ENCODE measurements at regions not wholly inside any gene's neighbourhood (a gene's known extent, or its start where the extent isn't known, plus 50 kb on each side); places are given as distances from the start of the nearest gene placed in this dataset.

DNA sequence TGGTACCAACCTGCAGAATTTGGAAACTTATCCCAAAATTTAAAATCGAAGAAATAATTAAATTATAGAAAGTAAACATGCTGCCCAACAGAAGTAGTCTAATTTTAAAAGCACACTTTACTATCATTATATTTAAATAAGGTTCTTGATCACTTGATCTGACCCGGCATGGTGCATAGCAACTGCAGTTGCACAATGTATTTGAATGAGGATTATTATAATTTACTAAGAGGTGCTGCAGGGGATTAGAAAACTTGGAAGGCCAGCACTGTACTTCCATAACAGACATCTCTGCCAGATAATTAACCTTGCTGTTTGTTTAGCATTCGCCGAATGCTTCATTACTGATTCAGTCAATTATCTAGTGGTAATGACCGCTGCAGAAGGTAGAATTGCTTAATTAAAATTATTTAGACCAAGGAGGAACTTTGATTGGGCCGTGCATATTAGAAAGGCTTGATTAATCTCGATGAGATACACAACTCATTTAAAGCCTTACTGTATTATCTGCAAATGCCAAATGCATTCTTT, 971.6 kb downstream of the ZPLD1 start:
- Histone ChIP-seq H4K20me1 (ENCODE audit: control insufficient read depth, insufficient read depth) (no peaks in the 10 kb centered on the region), H3K27ac (ENCODE audit: control insufficient read depth, insufficient read depth) (no peak overlapping the region), H2AFZ (ENCODE audit: control insufficient read depth, low read depth, low read length) (no peak overlapping the region), H3K9ac (ENCODE audit: control insufficient read depth, insufficient read depth, low read length) (no peak overlapping the region), H3K9me3 (replicated peaks; ENCODE audit: control insufficient read depth, insufficient read depth, low read length) (no peaks in the 10 kb centered on the region), H3K4me2 (ENCODE audit: control insufficient read depth, insufficient read depth) (no peak overlapping the region), H3K4me3 (no peak overlapping the region), H3K36me3 (ENCODE audit: control insufficient read depth in 2 of 2, insufficient read depth in 2 of 2, low read length in 1 of 2) (no peaks in the 10 kb centered on the region), H3K27me3 (replicated peaks in 1 of 2; ENCODE audit: control insufficient read depth in 2 of 2, insufficient read depth in 2 of 2, low read length in 1 of 2) (no peaks in the 10 kb centered on the region), H3K4me1 (ENCODE audit: control insufficient read depth, insufficient read depth, low read length) (no peaks in the 10 kb centered on the region), H3K79me2 (ENCODE audit: control insufficient read depth, insufficient read depth, low read length) (no peaks in the 10 kb centered on the region)
- in situ Hi-C loops (cut with MboI), result no loop called here
- intact Hi-C loops (cut with micrococcal nuclease; ENCODE audit: unreplicated experiment), result no loop called here
- ChIA-PET POLR2A (no interaction called here), SMC1A (ENCODE audit: uncharacterized antibody, unreplicated experiment) (no interaction called here), CTCF (interaction anchor here (0.8 kb wide), 1 partner anchor 734 kb away, joined by 3 read pairs; no protein-coding TSS in a partner anchor), RAD21 (ENCODE audit: unreplicated experiment) (no interaction called here)
- TF ChIP-seq ZNF622 (IDR thresholded peaks at IDR 0.05) (no peak), SUPT20H (IDR thresholded peaks at IDR 0.05; ENCODE audit: borderline replicate concordance, control insufficient read depth, low read depth, low read length) (no peak), IRF4 (IDR thresholded peaks at IDR 0.05; ENCODE audit: low read depth, low read length) (no peak), SRF (IDR thresholded peaks at IDR 0.05; ENCODE audit: low read depth in 2 of 2, low read length in 2 of 2) (no peak), NR2C2 (IDR thresholded peaks at IDR 0.05; ENCODE audit: borderline replicate concordance, control insufficient read depth, insufficient read length, low read depth) (no peak), RUNX3 (IDR thresholded peaks at IDR 0.05; ENCODE audit: low read length) (no peak), IKZF1 (conservative IDR thresholded peaks at IDR 0.05) (no peak), RELA (IDR thresholded peaks at IDR 0.05; ENCODE audit: borderline replicate concordance, partially characterized antibody) (no peak), CBX3 (IDR thresholded peaks at IDR 0.05; ENCODE audit: borderline replicate concordance, low read depth) (no peak), WRNIP1 (IDR thresholded peaks at IDR 0.05; ENCODE audit: borderline replicate concordance, low read depth, low read length) (no peak), SREBF1 (IDR thresholded peaks at IDR 0.05; ENCODE audit: low read length) (no peak), PML (IDR thresholded peaks at IDR 0.05; ENCODE audit: low read length) (no peak), YY1 (IDR thresholded peaks at IDR 0.05; ENCODE audit: low read depth, low read length) (no peak), CBFB (IDR thresholded peaks at IDR 0.05; ENCODE audit: low read depth) (no peak), FOXM1 (IDR thresholded peaks at IDR 0.05; ENCODE audit: low read depth, low read length) (no peak), CHD2 (IDR thresholded peaks at IDR 0.05; ENCODE audit: borderline replicate concordance, low read depth, low read length) (no peak)
- TF ChIP-seq, protein P1, sequence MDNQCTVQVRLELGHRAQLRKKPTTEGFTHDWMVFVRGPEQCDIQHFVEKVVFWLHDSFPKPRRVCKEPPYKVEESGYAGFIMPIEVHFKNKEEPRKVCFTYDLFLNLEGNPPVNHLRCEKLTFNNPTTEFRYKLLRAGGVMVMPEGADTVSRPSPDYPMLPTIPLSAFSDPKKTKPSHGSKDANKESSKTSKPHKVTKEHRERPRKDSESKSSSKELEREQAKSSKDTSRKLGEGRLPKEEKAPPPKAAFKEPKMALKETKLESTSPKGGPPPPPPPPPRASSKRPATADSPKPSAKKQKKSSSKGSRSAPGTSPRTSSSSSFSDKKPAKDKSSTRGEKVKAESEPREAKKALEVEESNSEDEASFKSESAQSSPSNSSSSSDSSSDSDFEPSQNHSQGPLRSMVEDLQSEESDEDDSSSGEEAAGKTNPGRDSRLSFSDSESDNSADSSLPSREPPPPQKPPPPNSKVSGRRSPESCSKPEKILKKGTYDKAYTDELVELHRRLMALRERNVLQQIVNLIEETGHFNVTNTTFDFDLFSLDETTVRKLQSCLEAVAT (IDR thresholded peaks at IDR 0.05), result no peak
- TF ChIP-seq, protein P2, sequence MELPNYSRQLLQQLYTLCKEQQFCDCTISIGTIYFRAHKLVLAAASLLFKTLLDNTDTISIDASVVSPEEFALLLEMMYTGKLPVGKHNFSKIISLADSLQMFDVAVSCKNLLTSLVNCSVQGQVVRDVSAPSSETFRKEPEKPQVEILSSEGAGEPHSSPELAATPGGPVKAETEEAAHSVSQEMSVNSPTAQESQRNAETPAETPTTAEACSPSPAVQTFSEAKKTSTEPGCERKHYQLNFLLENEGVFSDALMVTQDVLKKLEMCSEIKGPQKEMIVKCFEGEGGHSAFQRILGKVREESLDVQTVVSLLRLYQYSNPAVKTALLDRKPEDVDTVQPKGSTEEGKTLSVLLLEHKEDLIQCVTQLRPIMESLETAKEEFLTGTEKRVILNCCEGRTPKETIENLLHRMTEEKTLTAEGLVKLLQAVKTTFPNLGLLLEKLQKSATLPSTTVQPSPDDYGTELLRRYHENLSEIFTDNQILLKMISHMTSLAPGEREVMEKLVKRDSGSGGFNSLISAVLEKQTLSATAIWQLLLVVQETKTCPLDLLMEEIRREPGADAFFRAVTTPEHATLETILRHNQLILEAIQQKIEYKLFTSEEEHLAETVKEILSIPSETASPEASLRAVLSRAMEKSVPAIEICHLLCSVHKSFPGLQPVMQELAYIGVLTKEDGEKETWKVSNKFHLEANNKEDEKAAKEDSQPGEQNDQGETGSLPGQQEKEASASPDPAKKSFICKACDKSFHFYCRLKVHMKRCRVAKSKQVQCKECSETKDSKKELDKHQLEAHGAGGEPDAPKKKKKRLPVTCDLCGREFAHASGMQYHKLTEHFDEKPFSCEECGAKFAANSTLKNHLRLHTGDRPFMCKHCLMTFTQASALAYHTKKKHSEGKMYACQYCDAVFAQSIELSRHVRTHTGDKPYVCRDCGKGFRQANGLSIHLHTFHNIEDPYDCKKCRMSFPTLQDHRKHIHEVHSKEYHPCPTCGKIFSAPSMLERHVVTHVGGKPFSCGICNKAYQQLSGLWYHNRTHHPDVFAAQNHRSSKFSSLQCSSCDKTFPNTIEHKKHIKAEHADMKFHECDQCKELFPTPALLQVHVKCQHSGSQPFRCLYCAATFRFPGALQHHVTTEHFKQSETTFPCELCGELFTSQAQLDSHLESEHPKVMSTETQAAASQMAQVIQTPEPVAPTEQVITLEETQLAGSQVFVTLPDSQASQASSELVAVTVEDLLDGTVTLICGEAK (IDR thresholded peaks at IDR 0.05; ENCODE audit: borderline replicate concordance), result no peak
- no peak for ATAC-seq
- BruUV-seq (replicated peaks), result no TSS peak
- FAIRE-seq, result no peak
- no peak for DNase-seq (ENCODE audit: low read depth, low spot score)
- 39% methylated on average over 7 of the region's 7 CpGs for WGBS (ENCODE audit: insufficient coverage, insufficient replicate concordance, low lambda C conversion rate, missing lambda C conversion rate)
